GM06990 (cell line): ENCODE measurements at regions not wholly inside any gene's neighbourhood (a gene's known extent, or its start where the extent isn't known, plus 50 kb on each side); places are given as distances from the start of the nearest gene placed in this dataset.
"Not testable (repeated sequence)": the region's sequence is repeated elsewhere in the genome, so short reads cannot be mapped to it uniquely, and the experiment has no call there.

ENCODE experiments used
- DNase-seq: peaks from one replicate; pipeline ENCODE4 v3.0.0-alpha.2; 2011; ENCODE audit not compliant: insufficient read length; ENCODE audit errors: extremely low read depth
- H3K27me3 ChIP-seq: replicated peaks from 2 replicates; pipeline ENCODE4 v1.6.0; 2011; ENCODE audit warnings: low read length; ENCODE audit not compliant: control insufficient read depth, insufficient read depth
- H3K36me3 ChIP-seq: 2 replicates; pipeline ENCODE4 v1.5.1; 2011; ENCODE audit warnings: low read length; ENCODE audit not compliant: control insufficient read depth, insufficient read depth
- H3K4me3 ChIP-seq: replicated peaks from 2 replicates; pipeline ENCODE4 v1.5.1; 2011; ENCODE audit warnings: low read depth, mild to moderate bottlenecking, control low read depth, low read length
- TF ChIP-seq, protein P1 (sequence below): IDR thresholded peaks from 2 replicates; pipeline ENCODE4 v1.5.1; 2011; ENCODE audit warnings: low read length, control low read depth, mild to moderate bottlenecking, inconsistent platforms; ENCODE audit not compliant: insufficient read depth, poor library complexity, severe bottlenecking

- Histone ChIP-seq H3K36me3 (no peaks in the 10 kb centered on the region), H3K27me3 (no peaks in the 10 kb centered on the region), H3K4me3 (peak overlapping the region; percentile 47)
- DNase-seq = peak; percentile 68
- TF ChIP-seq, protein P1, sequence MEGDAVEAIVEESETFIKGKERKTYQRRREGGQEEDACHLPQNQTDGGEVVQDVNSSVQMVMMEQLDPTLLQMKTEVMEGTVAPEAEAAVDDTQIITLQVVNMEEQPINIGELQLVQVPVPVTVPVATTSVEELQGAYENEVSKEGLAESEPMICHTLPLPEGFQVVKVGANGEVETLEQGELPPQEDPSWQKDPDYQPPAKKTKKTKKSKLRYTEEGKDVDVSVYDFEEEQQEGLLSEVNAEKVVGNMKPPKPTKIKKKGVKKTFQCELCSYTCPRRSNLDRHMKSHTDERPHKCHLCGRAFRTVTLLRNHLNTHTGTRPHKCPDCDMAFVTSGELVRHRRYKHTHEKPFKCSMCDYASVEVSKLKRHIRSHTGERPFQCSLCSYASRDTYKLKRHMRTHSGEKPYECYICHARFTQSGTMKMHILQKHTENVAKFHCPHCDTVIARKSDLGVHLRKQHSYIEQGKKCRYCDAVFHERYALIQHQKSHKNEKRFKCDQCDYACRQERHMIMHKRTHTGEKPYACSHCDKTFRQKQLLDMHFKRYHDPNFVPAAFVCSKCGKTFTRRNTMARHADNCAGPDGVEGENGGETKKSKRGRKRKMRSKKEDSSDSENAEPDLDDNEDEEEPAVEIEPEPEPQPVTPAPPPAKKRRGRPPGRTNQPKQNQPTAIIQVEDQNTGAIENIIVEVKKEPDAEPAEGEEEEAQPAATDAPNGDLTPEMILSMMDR = no peak
Observed at GRCh38 chr6:149246691-149247384, 70.7 kb upstream of the TAB2 start.

- Histone ChIP-seq H3K27me3 (no peaks in the 10 kb centered on the region), H3K36me3 (no peaks in the 10 kb centered on the region), H3K4me3 (no peak overlapping the region)
- no peak for DNase-seq
- TF ChIP-seq, protein P1 = no peak
Observed at GRCh38 chr6:149247385-149247763, 70.1 kb upstream of the TAB2 start.

DNA sequence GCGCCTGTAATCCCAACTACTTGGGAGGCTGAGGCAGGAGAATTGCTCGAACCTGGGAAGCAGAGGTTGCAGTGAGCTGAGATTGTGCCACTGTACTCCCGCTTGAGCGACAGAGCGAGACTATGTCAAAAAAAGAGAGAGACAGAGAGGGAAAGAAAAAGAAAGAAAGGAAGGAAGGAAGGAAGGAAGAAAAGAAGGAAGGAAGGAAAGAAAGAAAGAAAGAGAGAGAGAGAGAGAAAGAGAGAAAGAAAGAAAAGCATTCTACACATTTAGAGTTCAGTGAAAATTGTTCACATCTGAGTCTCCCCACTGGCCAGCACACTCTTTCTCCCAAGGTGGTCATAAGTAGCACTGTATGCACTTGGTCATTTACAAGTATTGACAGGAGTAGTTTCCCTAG lies 69.2 kb upstream of the TAB2 start:
- not testable (repeated sequence) for H3K36me3 ChIP-seq, H3K27me3 ChIP-seq, DNase-seq, H3K4me3 ChIP-seq

- TF ChIP-seq, protein P1 = no peak
- no peak for DNase-seq
- H3K36me3 ChIP-seq = no peaks in the 10 kb centered on the region
- no peak overlapping the region for H3K4me3 ChIP-seq
- H3K27me3 ChIP-seq = no peaks in the 10 kb centered on the region
Observed at GRCh38 chr6:149248693-149249369, 68.7 kb upstream of the TAB2 start.

- DNase-seq = no peak
- Histone ChIP-seq H3K4me3 (no peak overlapping the region), H3K27me3 (no peaks in the 10 kb centered on the region), H3K36me3 (no peaks in the 10 kb centered on the region)
- TF ChIP-seq, protein P1 = no peak
Observed at GRCh38 chr6:149249370-149250357, 67.8 kb upstream of the TAB2 start.

GRCh38 chr6:149250951-149251350 lies 66.6 kb upstream of the TAB2 start:
- TF ChIP-seq, protein P1 = no peak
- no peaks in the 10 kb centered on the region for H3K27me3 ChIP-seq
- H3K4me3 ChIP-seq = no peak overlapping the region
- no peak for DNase-seq
- no peaks in the 10 kb centered on the region for H3K36me3 ChIP-seq
